ENCODE measurements at regions not wholly inside any gene's neighbourhood (a gene's known extent, or its start where the extent isn't known, plus 50 kb on each side); places are given as distances from the start of the nearest gene placed in this dataset.
"Not testable (repeated sequence)": the region's sequence is repeated elsewhere in the genome, so short reads cannot be mapped to it uniquely, and the experiment has no call there.

GRCh38 chr7:67923286-67923685 is 926.7 kb downstream of the TYW1 start:
- DNase-seq: no peak

- no peak for DNase-seq
These were observed 931.5 kb downstream of the TYW1 start for GRCh38 chr7:67928141-67928540.

DNA sequence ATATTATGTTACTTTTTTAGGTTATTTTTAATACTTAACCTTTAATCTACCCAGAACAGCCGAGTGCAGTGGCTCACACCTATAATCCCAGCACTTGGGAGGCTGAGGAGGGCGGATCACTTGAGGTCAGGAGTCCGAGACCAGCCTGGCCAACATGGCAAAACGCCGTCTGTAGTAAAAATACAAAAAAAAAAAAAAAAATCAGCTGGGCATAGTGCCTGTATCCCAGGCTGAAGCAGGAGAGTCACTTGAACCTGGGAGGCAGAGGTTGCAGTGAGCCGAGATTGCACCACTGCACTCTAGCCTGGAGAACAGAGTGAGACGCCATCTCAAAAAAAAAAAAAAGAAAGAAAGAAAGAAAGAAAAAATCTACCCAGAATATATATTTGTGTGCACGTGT is 939.8 kb downstream of the TYW1 start:
- DNase-seq: not testable (repeated sequence)

GRCh38 chr7:67940400-67940799 is 943.8 kb downstream of the TYW1 start:
- DNase-seq: no peak

GRCh38 chr7:67947191-67947590 is 950.6 kb downstream of the TYW1 start:
- no peak for DNase-seq

GRCh38 chr7:67947646-67948045 is 951.0 kb downstream of the TYW1 start:
- DNase-seq: no peak

GRCh38 chr7:67950321-67951083 is 953.9 kb downstream of the TYW1 start:
- no peak for DNase-seq

- no peak for DNase-seq
These were observed 958.4 kb downstream of the TYW1 start for GRCh38 chr7:67955061-67955460.

DNA sequence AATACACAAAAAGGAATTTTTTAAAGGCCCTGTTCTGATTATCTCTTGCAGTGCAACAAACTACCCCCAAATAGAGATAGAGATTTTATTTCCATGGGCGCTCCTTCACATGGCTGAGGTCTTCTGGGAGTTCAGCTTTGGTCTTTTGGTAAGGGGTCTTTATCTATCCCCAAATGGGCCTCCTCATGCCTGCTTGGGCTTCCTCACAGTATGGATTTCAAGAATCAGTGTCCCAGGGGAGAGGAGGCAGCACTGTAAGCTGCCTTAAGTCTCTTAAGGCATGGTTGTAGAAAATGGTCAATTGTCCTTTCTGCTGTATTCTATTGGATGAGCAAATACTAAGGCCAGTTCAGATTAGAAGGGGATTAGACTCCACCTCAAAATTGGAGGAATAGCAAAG is 966.2 kb downstream of the TYW1 start:
- no peak for DNase-seq

DNA sequence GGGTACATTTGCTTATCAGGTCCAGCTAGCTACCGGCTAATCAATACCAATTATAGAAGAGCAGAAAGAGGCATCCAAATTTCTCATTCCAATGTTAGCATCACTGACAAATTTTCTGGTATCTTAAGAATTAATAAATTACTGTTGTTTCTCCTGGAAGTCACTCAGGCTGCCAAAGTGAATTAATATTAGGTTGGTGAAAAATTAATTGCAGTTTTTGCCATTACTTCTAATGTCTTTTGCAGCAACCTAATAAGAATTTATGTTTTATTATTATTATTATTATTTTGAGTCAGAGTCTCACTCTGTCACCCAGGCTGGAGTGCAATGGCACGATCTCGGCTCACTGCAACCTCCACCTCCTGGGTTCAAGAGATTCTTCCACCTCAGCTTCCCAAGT is 979.9 kb downstream of the TYW1 start:
- no peak for DNase-seq

DNA sequence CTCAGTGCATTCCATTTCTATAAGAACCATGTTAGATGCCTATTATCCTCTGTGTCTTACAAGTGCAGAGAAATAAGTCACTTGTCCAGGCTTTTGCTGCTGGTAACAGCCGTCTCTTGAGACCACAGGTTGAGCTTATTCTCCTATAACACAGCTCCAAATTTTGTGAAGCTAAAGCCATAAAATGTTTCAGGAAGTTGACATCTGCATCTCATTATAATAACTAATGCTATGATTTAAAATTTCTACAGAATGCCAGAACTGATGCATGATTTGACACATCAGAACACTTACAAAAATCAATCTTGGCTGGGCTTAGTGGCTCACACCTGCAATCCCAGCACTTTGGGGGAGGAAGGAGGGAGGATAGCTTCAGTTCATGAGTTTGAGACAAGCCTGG is 986.9 kb downstream of the TYW1 start:
- DNase-seq: no peak

DNA sequence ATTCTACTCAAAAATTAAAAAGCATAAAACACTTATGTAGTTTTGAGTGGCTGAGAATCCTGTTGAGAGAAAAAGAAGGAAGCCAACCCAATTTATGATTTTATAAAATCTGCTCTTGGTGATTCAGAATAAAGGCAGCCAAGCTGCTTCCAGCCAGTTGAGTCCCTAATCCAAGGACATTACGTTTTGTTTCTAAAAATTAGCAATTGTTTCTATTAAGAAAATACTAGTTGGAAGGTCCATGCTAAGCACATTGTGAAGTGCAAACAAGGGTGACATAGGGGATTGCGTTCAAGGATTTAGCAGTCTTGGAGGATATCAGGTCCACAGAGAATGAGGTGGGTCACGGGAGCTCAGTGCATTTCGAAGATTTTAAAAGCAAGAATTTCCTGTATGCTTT is 987.7 kb downstream of the TYW1 start:
- no peak for DNase-seq

GRCh38 chr7:67989142-67989541 is 992.5 kb downstream of the TYW1 start:
- no peak for DNase-seq

- DNase-seq: no peak
These were observed 993.4 kb downstream of the TYW1 start for GRCh38 chr7:67990003-67990402.

- DNase-seq: no peak
These were observed 994.1 kb downstream of the TYW1 start for GRCh38 chr7:67990716-67991115.

DNA sequence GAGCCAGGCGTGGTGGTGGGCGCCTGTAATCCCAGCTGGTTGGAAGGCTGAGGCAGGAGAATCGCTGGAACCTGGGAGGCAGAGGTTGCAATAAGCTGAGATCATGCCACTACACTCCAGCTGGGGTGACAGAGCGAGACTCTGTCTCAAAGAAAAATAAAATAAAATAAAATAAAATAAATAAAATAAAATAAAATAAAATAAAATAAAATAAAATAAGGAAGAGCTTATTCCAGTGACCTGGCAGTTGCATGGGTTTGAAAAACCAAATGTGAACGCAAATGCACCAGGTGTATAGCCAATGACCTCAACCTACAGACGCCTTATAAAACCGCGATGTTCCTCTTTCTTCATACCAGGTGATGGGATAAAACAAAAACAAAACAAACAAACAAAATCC is 995.7 kb downstream of the TYW1 start:
- DNase-seq: no peak

DNA sequence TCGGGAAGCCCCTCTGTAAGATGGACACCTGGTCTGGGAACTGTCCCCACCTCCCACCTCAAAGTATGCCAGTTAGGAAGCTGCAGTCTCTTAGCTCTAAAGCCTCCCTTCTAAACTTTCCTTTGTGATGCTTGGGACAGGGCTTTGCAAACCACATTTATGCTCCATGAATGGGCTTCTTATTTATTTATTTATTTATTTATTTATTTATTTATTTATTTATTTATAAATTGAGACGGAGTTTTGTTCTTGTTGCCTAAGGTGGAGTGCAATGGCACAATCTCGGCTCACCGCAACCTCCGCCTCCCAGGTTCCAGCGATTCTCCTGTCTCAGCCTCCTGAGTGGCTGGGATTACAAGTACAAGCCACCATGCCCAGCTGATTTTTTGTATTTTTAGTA is 1009.4 kb downstream of the TYW1 start:
- DNase-seq: no peak

DNA sequence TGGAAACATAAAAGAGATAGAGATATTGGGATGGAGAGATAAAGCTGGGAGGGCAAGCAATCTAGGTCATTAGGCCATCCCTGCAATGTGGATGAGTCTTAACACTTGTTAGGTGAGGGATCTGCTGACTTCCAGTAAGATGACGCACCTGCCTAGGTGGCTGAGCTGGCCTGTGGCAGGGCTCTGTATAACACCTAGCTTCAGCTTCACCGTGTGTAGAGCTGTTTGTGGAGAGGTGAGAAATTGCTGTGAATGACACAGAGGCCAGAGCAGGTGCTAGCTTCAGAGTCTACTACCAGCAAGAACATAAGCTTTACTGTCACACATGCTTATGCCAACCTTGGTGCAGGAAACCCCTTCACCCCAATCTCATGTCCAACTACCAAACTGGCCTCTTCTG is 1010.0 kb downstream of the TYW1 start:
- DNase-seq: no peak

DNA sequence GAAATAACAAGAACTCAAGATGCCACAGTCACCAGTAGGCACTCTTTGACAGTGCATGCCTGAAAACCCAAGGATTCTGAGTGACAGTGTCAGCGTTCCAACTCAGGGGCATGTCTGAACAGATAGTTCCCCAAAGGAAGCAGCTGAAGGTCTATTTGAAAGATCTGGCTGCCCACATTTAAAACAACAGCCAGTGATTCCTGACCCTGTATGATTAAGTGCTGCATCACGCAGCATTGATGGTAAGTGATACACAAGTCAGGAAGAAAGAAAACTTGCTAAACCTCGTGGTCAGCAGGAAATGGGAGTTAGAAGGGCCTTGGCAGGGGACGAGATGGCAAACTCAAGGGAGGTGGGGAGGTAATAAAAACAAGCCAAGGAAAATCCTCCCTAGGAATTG is 1013.1 kb downstream of the TYW1 start:
- no peak for DNase-seq

- DNase-seq: no peak
These were observed 1017.6 kb downstream of the TYW1 start for GRCh38 chr7:68014031-68014736.

DNA sequence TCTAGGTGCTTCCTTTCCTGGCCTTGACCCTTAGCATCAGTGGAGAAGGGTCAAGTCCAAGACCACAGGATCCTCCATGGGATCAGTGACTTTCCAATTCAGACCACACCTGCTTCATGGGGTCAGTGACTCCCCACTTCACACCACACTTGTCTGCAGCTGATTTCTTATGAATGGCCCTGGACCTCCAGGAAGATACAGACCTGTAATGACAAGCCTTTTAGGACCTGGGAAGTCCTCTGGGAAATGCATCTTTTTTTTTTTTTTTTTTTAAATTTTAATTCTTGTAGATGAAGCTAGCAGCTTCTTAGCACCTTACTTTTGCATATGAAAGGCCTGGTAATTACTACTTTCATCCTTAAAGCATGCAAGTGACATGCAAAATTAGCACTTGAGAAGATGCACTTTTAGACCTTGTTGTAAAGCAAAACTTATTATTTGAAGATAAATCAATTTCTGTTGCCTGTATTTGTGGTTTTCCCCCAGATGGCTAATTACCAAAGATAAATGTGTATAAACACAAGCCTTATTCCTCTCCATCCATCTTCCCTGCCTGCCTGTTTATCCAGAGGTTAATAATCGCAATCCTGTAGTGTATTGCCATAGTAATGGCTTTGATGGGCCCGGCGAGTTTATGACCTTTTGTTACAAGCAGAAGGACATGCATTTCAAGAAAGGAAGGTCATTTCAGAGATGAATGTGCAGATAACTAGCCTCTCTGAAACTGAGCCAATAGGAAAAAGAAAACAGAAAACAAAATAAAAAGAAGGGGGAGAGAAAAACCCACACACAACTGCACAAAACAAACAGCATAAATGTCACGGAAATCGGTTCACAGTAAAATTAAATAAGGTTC is 1018.7 kb downstream of the TYW1 start:
- DNase-seq: no peak

- DNase-seq: no peak
These were observed 1019.4 kb downstream of the TYW1 start for GRCh38 chr7:68015978-68016532.

DNA sequence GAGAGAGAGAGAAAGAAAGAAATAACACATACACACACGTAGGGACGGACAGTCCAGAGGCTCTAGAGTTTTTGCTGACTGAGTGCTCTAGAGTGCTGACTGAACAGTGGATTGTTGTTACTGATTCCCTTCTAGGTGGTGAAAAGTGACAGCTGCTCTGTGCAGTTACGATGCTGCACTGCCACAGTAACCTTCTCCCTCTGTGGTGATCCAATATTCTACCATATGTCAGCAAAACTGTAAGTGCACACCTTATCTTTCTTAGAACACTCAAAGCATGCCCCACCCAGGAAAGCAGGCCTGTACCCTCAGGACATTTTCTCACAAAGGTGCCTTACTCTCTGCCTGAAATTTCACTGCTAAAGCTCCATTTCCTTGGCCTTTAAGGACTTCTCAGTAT is 1023.5 kb downstream of the TYW1 start:
- DNase-seq: no peak

All from inflammatory macrophage treated with lipopolysaccharide for 1 hour (primary cell).